ENCODE measurements at regions not wholly inside any gene's neighbourhood (a gene's known extent, or its start where the extent isn't known, plus 50 kb on each side); places are given as distances from the start of the nearest gene placed in this dataset.

DNA sequence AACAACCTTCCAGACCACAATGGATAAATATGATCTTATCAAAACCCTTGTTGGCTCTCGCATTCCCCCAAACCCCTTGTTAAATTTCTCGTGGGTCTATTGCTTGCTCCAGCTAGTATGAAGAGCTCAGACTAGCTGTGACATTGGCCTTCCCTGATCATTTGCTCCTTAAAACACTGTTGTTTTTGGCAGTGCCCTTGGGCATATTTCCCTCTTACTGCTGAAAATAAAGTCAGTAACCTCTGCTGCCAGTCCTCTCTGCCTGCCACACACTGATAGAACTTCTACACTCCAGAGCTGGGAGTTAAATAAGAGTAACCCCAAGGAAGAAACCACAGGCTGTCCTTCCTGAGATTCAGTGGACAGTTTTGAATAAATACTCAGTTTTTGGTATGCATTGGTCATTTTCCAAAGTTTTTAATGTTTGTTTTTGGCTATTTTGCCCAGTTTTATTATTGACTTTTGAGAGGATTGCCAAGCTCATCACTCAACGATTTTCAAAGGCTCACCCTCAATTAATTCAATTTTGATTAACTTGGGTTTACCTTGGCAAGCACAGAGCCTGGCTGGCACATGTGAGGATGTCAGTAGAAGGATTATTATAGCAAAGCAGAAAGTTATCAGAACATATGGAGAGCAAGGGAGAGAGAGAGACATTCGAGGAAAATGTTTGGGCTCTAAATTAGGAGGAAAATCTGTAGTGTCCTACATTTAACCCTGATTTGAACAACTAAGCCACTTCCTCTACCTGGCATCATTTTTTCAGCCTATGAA lies 84.3 kb upstream of the SYN3 start:
- Histone ChIP-seq H3K4me1 (ENCODE audit: control insufficient read depth, insufficient read depth, low read length) (no peaks in the 10 kb centered on the region), H3K4me2 (ENCODE audit: control insufficient read depth, insufficient read depth) (no peak overlapping the region), H4K20me1 (ENCODE audit: control insufficient read depth, insufficient read depth) (no peaks in the 10 kb centered on the region), H3K27me3 (replicated peaks in 1 of 2; ENCODE audit: control insufficient read depth in 2 of 2, insufficient read depth in 2 of 2, low read length in 1 of 2) (no peaks in the 10 kb centered on the region), H3K9ac (ENCODE audit: control insufficient read depth, insufficient read depth, low read length) (no peak overlapping the region), H3K9me3 (replicated peaks; ENCODE audit: control insufficient read depth, insufficient read depth, low read length) (no peaks in the 10 kb centered on the region; the same call in 2 of the 3 replicates), H3K36me3 (ENCODE audit: control insufficient read depth in 2 of 2, insufficient read depth in 2 of 2, low read length in 1 of 2) (no peaks in the 10 kb centered on the region), H3K4me3 (no peak overlapping the region), H3K27ac (ENCODE audit: control insufficient read depth, insufficient read depth) (no peak overlapping the region), H2AFZ (ENCODE audit: control insufficient read depth, low read depth, low read length) (no peak overlapping the region), H3K79me2 (ENCODE audit: control insufficient read depth, insufficient read depth, low read length) (no peaks in the 10 kb centered on the region)
- no TSS peak for BruUV-seq (replicated peaks)
- intact Hi-C loops (cut with micrococcal nuclease; ENCODE audit: unreplicated experiment) (no loop called here), in situ Hi-C loops (cut with MboI) (no loop called here)
- no peak for DNase-seq (ENCODE audit: low read depth, low spot score)
- POLR2A ChIA-PET: no interaction called here
- RAD21 ChIA-PET (ENCODE audit: unreplicated experiment): no interaction called here
- no peak for ATAC-seq
- no peak for TF ChIP-seq STAT3 (IDR thresholded peaks at IDR 0.05; ENCODE audit: low read depth, low read length)
- 2% methylated on average over 4 of the region's 4 CpGs for WGBS (ENCODE audit: insufficient coverage, insufficient replicate concordance, low lambda C conversion rate, missing lambda C conversion rate)
- CTCF ChIA-PET: no interaction called here
- SMC1A ChIA-PET (ENCODE audit: uncharacterized antibody, unreplicated experiment): interaction anchor here (0.6 kb wide), 1 partner anchor 1783 kb away, joined by 3 read pairs; no protein-coding TSS in a partner anchor
- FAIRE-seq: no peak

DNA sequence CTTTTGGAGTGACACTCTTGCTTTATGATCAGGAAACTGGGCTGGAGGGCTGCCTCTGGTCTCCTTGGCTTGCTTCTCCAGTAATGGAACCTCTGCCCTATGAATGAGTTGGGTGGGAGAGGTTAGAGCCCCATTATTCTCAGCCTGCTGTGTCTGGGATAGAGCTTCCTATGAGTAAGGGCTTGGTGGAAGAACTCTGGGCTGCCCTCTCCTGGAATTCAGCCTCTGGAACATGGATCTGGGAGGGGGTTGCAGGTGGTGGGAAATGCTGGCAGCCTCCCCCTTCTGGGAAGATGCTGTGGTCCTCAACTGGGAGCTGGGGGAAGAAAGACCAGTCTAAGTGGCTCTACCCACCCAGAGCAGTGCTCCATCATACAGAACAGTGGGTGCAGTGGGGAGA lies 81.8 kb upstream of the SYN3 start:
- TF ChIP-seq RBBP5 (conservative IDR thresholded peaks at IDR 0.05) (no peak), E4F1 (IDR thresholded peaks at IDR 0.05; ENCODE audit: borderline replicate concordance, partially characterized antibody) (no peak), CREM (IDR thresholded peaks at IDR 0.05; ENCODE audit: low read depth) (no peak), HDAC2 (IDR thresholded peaks at IDR 0.05) (no peak), NBN (IDR thresholded peaks at IDR 0.05) (no peak), RELB (IDR thresholded peaks at IDR 0.05; ENCODE audit: low read depth) (no peak), RCOR1 (conservative IDR thresholded peaks at IDR 0.05; ENCODE audit: low read depth, low read length) (no peak), TBL1XR1 (IDR thresholded peaks at IDR 0.05; ENCODE audit: low read depth, low read length) (no peak), NFXL1 (IDR thresholded peaks at IDR 0.05; ENCODE audit: borderline replicate concordance) (no peak), PBX3 (IDR thresholded peaks at IDR 0.05; ENCODE audit: insufficient replicate concordance, low read depth, low read length) (no peak), STAT3 (IDR thresholded peaks at IDR 0.05; ENCODE audit: low read depth, low read length) (no peak), MYB (IDR thresholded peaks at IDR 0.05; ENCODE audit: borderline replicate concordance, low read depth, low read length) (no peak)
- RAD21 ChIA-PET (ENCODE audit: unreplicated experiment): no interaction called here
- intact Hi-C loops (cut with micrococcal nuclease; ENCODE audit: unreplicated experiment): no loop called here
- DNase-seq (ENCODE audit: low read depth, low spot score) (no peak), ATAC-seq (no peak), FAIRE-seq (no peak)
- no peaks in the 10 kb centered on the region for H3K36me3 ChIP-seq (ENCODE audit: control insufficient read depth in 2 of 2, insufficient read depth in 2 of 2, low read length in 1 of 2)
- no peak overlapping the region for H2AFZ ChIP-seq (ENCODE audit: control insufficient read depth, low read depth, low read length)
- CTCF ChIA-PET: interaction anchor here (0.9 kb wide), 1 partner anchor 111 kb away, joined by 5 read pairs; no protein-coding TSS in a partner anchor
- no TSS peak for BruUV-seq (replicated peaks)
- POLR2A ChIA-PET: no interaction called here
- no peaks in the 10 kb centered on the region for H3K27me3 ChIP-seq (replicated peaks in 1 of 2; ENCODE audit: control insufficient read depth in 2 of 2, insufficient read depth in 2 of 2, low read length in 1 of 2)
- no peak overlapping the region for H3K27ac ChIP-seq (ENCODE audit: control insufficient read depth, insufficient read depth)
- H3K4me3 ChIP-seq: no peak overlapping the region
- no peak overlapping the region for H3K4me2 ChIP-seq (ENCODE audit: control insufficient read depth, insufficient read depth)
- no peaks in the 10 kb centered on the region for H3K4me1 ChIP-seq (ENCODE audit: control insufficient read depth, insufficient read depth, low read length)
- H3K79me2 ChIP-seq (ENCODE audit: control insufficient read depth, insufficient read depth, low read length): no peaks in the 10 kb centered on the region
- H4K20me1 ChIP-seq (ENCODE audit: control insufficient read depth, insufficient read depth): no peaks in the 10 kb centered on the region
- SMC1A ChIA-PET (ENCODE audit: uncharacterized antibody, unreplicated experiment): interaction anchor here (1.6 kb wide), 1 partner anchor 11 kb away, joined by 4 read pairs; no protein-coding TSS in a partner anchor
- no peaks in the 10 kb centered on the region; the same call in 2 of the 3 replicates for H3K9me3 ChIP-seq (replicated peaks; ENCODE audit: control insufficient read depth, insufficient read depth, low read length)
- no peak overlapping the region for H3K9ac ChIP-seq (ENCODE audit: control insufficient read depth, insufficient read depth, low read length)
- in situ Hi-C loops (cut with MboI): no loop called here
